ENCODE measurements at regions not wholly inside any gene's neighbourhood (a gene's known extent, or its start where the extent isn't known, plus 50 kb on each side); places are given as distances from the start of the nearest gene placed in this dataset.
"Not testable (repeated sequence)": the region's sequence is repeated elsewhere in the genome, so short reads cannot be mapped to it uniquely, and the experiment has no call there.

DNA sequence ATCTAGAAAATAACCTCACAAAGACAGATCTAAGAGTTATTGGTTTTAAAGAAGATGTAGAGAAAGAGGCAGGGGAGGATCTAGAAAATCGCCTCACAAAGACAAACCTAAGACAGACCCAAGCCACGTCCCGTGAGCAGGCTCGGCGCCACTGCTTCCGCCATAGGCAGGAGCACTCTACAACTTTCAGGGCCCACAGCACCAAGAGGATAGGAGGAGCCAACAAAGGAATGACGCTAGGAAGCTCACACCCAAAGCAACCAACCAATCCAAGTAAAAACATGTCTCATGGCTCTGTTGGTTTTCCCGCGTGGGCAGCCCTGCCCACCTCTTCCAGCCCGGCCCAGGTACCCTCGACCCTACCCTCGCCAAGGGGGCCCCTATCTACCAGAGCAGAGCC is 4167.4 kb upstream of the OR11H1 start:
- Histone ChIP-seq H3K4me1 (replicated peaks; ENCODE audit: insufficient read depth) (no peaks in the 10 kb centered on the region), H3K27me3 (ENCODE audit: insufficient read depth, low read depth) (0 out of 2 replicates have a peak, but pooled peaks cover 4% of the 10 kb centered on the region), H3F3A (ENCODE audit: insufficient read depth, low read depth) (no peaks in the 10 kb centered on the region), H3K9me3 (ENCODE audit: insufficient read depth, low read depth) (no peaks in the 10 kb centered on the region), H2AFZ (no peak overlapping the region), H3K27ac (no peak overlapping the region), H3K79me2 (ENCODE audit: low read depth) (no peaks in the 10 kb centered on the region), H3K36me3 (ENCODE audit: low read depth) (no peaks in the 10 kb centered on the region), H3K4me2 (no peak overlapping the region), H4K20me1 (ENCODE audit: insufficient read depth) (no peaks in the 10 kb centered on the region), H3K9me2 (ENCODE audit: insufficient read depth) (no peaks in the 10 kb centered on the region), H3K4me3 (no peak overlapping the region)
- ChIA-PET POLR2A (ENCODE audit: unreplicated experiment) (no interaction called here), CTCF (no interaction called here)
- intact Hi-C loops (cut with micrococcal nuclease; ENCODE audit: unreplicated experiment) = no loop called here
- no peak for TF ChIP-seq EZH2 (IDR thresholded peaks at IDR 0.05; ENCODE audit: low read depth)
- TF ChIP-seq, protein P1, sequence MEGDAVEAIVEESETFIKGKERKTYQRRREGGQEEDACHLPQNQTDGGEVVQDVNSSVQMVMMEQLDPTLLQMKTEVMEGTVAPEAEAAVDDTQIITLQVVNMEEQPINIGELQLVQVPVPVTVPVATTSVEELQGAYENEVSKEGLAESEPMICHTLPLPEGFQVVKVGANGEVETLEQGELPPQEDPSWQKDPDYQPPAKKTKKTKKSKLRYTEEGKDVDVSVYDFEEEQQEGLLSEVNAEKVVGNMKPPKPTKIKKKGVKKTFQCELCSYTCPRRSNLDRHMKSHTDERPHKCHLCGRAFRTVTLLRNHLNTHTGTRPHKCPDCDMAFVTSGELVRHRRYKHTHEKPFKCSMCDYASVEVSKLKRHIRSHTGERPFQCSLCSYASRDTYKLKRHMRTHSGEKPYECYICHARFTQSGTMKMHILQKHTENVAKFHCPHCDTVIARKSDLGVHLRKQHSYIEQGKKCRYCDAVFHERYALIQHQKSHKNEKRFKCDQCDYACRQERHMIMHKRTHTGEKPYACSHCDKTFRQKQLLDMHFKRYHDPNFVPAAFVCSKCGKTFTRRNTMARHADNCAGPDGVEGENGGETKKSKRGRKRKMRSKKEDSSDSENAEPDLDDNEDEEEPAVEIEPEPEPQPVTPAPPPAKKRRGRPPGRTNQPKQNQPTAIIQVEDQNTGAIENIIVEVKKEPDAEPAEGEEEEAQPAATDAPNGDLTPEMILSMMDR (conservative IDR thresholded peaks at IDR 0.05) = no peak
- no peak for DNase-seq
- no TSS peak for BruUV-seq (replicated peaks)

DNA sequence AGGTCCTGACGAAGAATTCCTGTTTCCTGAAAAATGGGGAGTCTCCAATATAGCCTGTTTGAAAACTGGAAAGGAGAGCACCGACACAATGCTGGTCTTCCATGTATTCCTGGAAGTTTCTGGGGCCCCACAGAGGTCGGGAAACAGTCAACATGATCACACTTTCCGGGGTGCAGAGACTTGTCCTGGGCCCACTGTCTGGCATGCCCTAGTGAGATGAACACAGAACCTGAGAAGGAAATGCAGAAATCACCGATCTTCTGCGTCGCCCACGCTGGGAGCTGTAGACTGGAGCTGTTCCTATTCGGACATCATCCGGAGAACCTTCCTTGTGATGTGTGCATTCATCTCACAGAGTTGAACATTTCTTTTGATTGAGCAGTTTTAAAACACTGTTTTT is 4166.5 kb upstream of the OR11H1 start:
- H3F3A ChIP-seq (ENCODE audit: insufficient read depth, low read depth); H2AFZ ChIP-seq; H3K4me2 ChIP-seq; H3K36me3 ChIP-seq (ENCODE audit: low read depth); CTCF ChIA-PET; H3K9me2 ChIP-seq (ENCODE audit: insufficient read depth); H3K79me2 ChIP-seq (ENCODE audit: low read depth); H3K4me1 ChIP-seq (replicated peaks; ENCODE audit: insufficient read depth); H3K27ac ChIP-seq; DNase-seq; POLR2A ChIA-PET (ENCODE audit: unreplicated experiment); H3K4me3 ChIP-seq; BruUV-seq (replicated peaks); H3K9me3 ChIP-seq (ENCODE audit: insufficient read depth, low read depth); H4K20me1 ChIP-seq (ENCODE audit: insufficient read depth); intact Hi-C loops (cut with micrococcal nuclease; ENCODE audit: unreplicated experiment); H3K27me3 ChIP-seq (ENCODE audit: insufficient read depth, low read depth): not testable (repeated sequence)

DNA sequence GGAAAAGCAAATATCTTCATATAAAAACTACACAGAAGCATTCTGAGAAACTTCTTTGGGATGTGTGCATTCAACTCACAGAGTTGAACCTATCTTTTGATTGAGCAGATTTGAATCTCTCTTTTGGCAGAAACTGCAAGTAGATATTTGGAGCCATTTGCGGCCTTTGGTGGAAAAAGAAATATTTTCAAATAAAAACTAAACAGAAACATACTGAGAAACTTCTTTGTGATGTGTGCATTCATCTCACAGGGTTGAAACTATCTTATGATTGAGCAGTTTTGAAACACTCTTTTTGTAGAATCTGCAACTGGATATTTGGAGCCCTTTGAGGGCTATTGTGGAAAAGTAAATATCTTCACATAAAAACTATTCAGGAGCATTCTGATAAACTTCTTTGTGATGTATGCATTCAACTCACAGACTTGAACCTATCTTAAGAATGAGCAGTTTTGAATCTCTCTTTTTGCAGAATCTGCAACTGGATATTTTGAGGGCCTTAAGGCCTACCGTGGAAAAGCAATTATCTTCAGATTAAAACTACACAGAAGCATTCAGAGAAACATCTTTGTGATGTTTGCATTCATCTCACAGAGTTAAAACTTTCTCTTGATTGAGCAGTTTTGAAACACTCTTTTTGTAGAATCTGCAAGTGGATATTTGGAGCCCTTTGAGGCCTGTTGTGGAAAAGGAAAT is 4158.2 kb upstream of the OR11H1 start:
- H3K4me1 ChIP-seq (replicated peaks; ENCODE audit: insufficient read depth); H3K27me3 ChIP-seq (ENCODE audit: insufficient read depth, low read depth); POLR2A ChIA-PET (ENCODE audit: unreplicated experiment); H3K79me2 ChIP-seq (ENCODE audit: low read depth); DNase-seq; H3K4me2 ChIP-seq; H3K4me3 ChIP-seq; H3K36me3 ChIP-seq (ENCODE audit: low read depth); H2AFZ ChIP-seq; intact Hi-C loops (cut with micrococcal nuclease; ENCODE audit: unreplicated experiment); H3K9me2 ChIP-seq (ENCODE audit: insufficient read depth); CTCF ChIA-PET; H3K27ac ChIP-seq; H4K20me1 ChIP-seq (ENCODE audit: insufficient read depth); BruUV-seq (replicated peaks); H3K9me3 ChIP-seq (ENCODE audit: insufficient read depth, low read depth); H3F3A ChIP-seq (ENCODE audit: insufficient read depth, low read depth): not testable (repeated sequence)

DNA sequence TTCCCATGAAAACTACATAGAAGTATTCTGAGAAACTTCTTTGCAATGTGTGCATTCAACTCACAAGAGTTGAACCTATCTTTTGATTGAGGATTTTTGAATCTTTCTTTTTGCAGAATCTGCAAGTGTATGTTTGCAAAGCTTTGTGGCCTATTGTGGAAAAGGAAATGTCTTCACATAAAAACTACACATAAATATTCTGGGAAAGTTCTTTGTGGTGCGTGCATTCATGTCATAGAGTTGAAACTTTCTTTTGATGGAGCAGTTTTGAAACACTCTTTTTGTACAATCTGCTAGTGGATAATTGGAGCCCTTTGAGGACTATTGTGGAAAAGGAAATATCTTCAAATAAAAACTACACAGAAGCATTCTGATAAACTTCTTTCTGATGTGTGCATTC is 4157.7 kb upstream of the OR11H1 start:
- H3K79me2 ChIP-seq (ENCODE audit: low read depth); POLR2A ChIA-PET (ENCODE audit: unreplicated experiment); CTCF ChIA-PET; H3K9me3 ChIP-seq (ENCODE audit: insufficient read depth, low read depth); DNase-seq; H3K4me1 ChIP-seq (replicated peaks; ENCODE audit: insufficient read depth); H3F3A ChIP-seq (ENCODE audit: insufficient read depth, low read depth); H3K9me2 ChIP-seq (ENCODE audit: insufficient read depth); H3K36me3 ChIP-seq (ENCODE audit: low read depth); H3K27me3 ChIP-seq (ENCODE audit: insufficient read depth, low read depth); H3K27ac ChIP-seq; H3K4me3 ChIP-seq; H3K4me2 ChIP-seq; H2AFZ ChIP-seq; H4K20me1 ChIP-seq (ENCODE audit: insufficient read depth); BruUV-seq (replicated peaks); intact Hi-C loops (cut with micrococcal nuclease; ENCODE audit: unreplicated experiment): not testable (repeated sequence)
